HG03558 (cell line): ENCODE measurements at regions not wholly inside any gene's neighbourhood (a gene's known extent, or its start where the extent isn't known, plus 50 kb on each side); places are given as distances from the start of the nearest gene placed in this dataset.

Experiments used
- ATAC-seq: cut with Tn5 transposase; IDR thresholded peaks from one replicate; pipeline ENCODE4 v1.9.1; 2021; ENCODE audit warnings: moderate number of reproducible peaks; ENCODE audit not compliant: unreplicated experiment; ENCODE audit errors: extremely low read depth

- ATAC-seq, result no peak
These were observed 60.8 kb upstream of the MEOX2 start for GRCh38 chr7:15747301-15747700.

GRCh38 chr7:15743926-15744480 is 57.5 kb upstream of the MEOX2 start:
- ATAC-seq, result no peak

- ATAC-seq, result no peak
These were observed 51.1 kb upstream of the MEOX2 start for GRCh38 chr7:15737601-15738000.
